ENCODE measurements at regions not wholly inside any gene's neighbourhood (a gene's known extent, or its start where the extent isn't known, plus 50 kb on each side); places are given as distances from the start of the nearest gene placed in this dataset.

DNA sequence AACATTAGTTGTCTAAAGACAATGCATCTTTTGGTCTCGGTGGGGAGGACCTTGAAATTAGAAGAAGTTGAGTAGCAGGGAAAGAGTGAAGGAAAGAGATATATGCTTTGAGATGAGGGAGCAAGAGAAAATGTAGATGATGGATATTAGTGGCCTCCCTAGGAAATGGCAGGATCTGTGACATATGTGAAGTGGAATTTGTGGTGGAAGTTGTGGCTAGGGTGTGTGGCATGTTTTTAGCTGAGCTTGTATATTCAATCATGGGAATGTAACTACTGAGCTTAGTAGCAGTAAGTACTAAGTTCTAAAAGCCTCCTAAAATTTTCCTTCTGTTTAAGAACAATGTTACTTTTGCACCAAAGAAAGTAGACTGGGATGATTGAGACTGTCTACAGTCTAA, 382.8 kb upstream of the CTSO start:
- TF ChIP-seq SP1 (IDR thresholded peaks at IDR 0.05; ENCODE audit: low read depth) (no peak), TCF7L2 (IDR thresholded peaks at IDR 0.05; ENCODE audit: borderline replicate concordance, extremely low read depth, insufficient read depth, insufficient read length) (no peak), POLR2AphosphoS5 (IDR thresholded peaks at IDR 0.05; ENCODE audit: low read depth, low read length) (no peak), YY1 (IDR thresholded peaks at IDR 0.05; ENCODE audit: extremely low read depth, insufficient replicate concordance, low read depth, low read length) (no peak), ZBTB33 (IDR thresholded peaks at IDR 0.05; ENCODE audit: extremely low read depth, insufficient replicate concordance, low read length) (no peak), EZH2phosphoT487 (IDR thresholded peaks at IDR 0.05; ENCODE audit: borderline replicate concordance) (no peak), FOSL1 (IDR thresholded peaks at IDR 0.05; ENCODE audit: low read depth) (no peak), CBX3 (IDR thresholded peaks at IDR 0.05; ENCODE audit: low read depth) (no peak), CEBPB (IDR thresholded peaks at IDR 0.05; ENCODE audit: low read depth) (no peak), RAD21 (IDR thresholded peaks at IDR 0.05; ENCODE audit: low read depth) (no peak)
- TF ChIP-seq, protein P1, sequence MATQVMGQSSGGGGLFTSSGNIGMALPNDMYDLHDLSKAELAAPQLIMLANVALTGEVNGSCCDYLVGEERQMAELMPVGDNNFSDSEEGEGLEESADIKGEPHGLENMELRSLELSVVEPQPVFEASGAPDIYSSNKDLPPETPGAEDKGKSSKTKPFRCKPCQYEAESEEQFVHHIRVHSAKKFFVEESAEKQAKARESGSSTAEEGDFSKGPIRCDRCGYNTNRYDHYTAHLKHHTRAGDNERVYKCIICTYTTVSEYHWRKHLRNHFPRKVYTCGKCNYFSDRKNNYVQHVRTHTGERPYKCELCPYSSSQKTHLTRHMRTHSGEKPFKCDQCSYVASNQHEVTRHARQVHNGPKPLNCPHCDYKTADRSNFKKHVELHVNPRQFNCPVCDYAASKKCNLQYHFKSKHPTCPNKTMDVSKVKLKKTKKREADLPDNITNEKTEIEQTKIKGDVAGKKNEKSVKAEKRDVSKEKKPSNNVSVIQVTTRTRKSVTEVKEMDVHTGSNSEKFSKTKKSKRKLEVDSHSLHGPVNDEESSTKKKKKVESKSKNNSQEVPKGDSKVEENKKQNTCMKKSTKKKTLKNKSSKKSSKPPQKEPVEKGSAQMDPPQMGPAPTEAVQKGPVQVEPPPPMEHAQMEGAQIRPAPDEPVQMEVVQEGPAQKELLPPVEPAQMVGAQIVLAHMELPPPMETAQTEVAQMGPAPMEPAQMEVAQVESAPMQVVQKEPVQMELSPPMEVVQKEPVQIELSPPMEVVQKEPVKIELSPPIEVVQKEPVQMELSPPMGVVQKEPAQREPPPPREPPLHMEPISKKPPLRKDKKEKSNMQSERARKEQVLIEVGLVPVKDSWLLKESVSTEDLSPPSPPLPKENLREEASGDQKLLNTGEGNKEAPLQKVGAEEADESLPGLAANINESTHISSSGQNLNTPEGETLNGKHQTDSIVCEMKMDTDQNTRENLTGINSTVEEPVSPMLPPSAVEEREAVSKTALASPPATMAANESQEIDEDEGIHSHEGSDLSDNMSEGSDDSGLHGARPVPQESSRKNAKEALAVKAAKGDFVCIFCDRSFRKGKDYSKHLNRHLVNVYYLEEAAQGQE (IDR thresholded peaks at IDR 0.05; ENCODE audit: low read depth), result no peak
- BruUV-seq (replicated peaks), result no TSS peak
- POLR2A ChIA-PET, result no interaction called here
- Histone ChIP-seq H3K9me3 (ENCODE audit: control insufficient read depth in 1 of 2, insufficient read depth in 1 of 2, low read depth in 1 of 2, low read length in 2 of 2) (no peaks in the 10 kb centered on the region), H3K27ac (ENCODE audit: low read depth, low read length) (no peak overlapping the region), H3K79me2 (ENCODE audit: insufficient read depth, low read length) (no peaks in the 10 kb centered on the region), H3K9ac (ENCODE audit: low read length) (no peak overlapping the region), H2AFZ (ENCODE audit: low read depth, low read length, poor library complexity, severe bottlenecking) (no peak overlapping the region), H3K4me2 (ENCODE audit: low read length) (no peak overlapping the region), H3K4me1 (ENCODE audit: control insufficient read depth in 1 of 2, insufficient read depth in 2 of 2, low read length in 2 of 2) (no peaks in the 10 kb centered on the region), H3K36me3 (ENCODE audit: control insufficient read depth in 1 of 2, insufficient read depth in 2 of 2, low read length in 2 of 2) (no peaks in the 10 kb centered on the region), H3K27me3 (ENCODE audit: insufficient read depth, low read length) (no peaks in the 10 kb centered on the region), H4K20me1 (ENCODE audit: insufficient read depth) (no peaks in the 10 kb centered on the region), H3K4me3 (replicated peaks in 1 of 2; ENCODE audit: low read depth in 1 of 2, low read length in 2 of 2) (no peak overlapping the region), H3K9me2 (ENCODE audit: insufficient read depth) (no peaks in the 10 kb centered on the region)
- CTCF ChIA-PET, result no interaction called here
- DNase-seq (ENCODE audit: low read depth, low spot score) (no peak), ATAC-seq (no peak)
- RAD21 ChIA-PET (ENCODE audit: low non-redundant PET in 1 of 2, low total read pairs in 2 of 2, uncharacterized antibody in 2 of 2, unreplicated experiment in 2 of 2), result no interaction called here
- intact Hi-C loops (cut with micrococcal nuclease), result no loop called here

Data from HCT116 (cell line).